Osteoblast (primary cell): ENCODE measurements at regions not wholly inside any gene's neighbourhood (a gene's known extent, or its start where the extent isn't known, plus 50 kb on each side); places are given as distances from the start of the nearest gene placed in this dataset.
"Not testable (repeated sequence)": the region's sequence is repeated elsewhere in the genome, so short reads cannot be mapped to it uniquely, and the experiment has no call there.

Experiments
- DNase-seq: peaks from one replicate; pipeline ENCODE4 v3.0.0; 2011; ENCODE audit warnings: low spot score, mixed read lengths; ENCODE audit not compliant: insufficient read length; ENCODE audit errors: missing footprints
- H2AFZ ChIP-seq: 2 replicates; pipeline ENCODE4 v1.6.0; 2011; ENCODE audit warnings: mild to moderate bottlenecking, low read length
- H3K27ac ChIP-seq: 2 replicates; pipeline ENCODE4 v1.5.1; 2011; ENCODE audit warnings: mild to moderate bottlenecking, low read depth, low read length, moderate library complexity
- H3K27me3 ChIP-seq: 2 replicates; pipeline ENCODE4 v1.6.0; 2012; ENCODE audit warnings: mild to moderate bottlenecking, control low read depth, inconsistent platforms, low read length, moderate library complexity; ENCODE audit not compliant: insufficient read depth
- H3K36me3 ChIP-seq: 2 replicates; pipeline ENCODE4 v1.5.1; 2011; ENCODE audit warnings: mild to moderate bottlenecking, low read length, control low read depth, moderate library complexity; ENCODE audit not compliant: insufficient read depth
- H3K4me1 ChIP-seq: 2 replicates; pipeline ENCODE4 v1.5.1; 2011; ENCODE audit warnings: mild to moderate bottlenecking, low read length, control low read depth, moderate library complexity; ENCODE audit not compliant: insufficient read depth
- H3K4me2 ChIP-seq: 2 replicates; pipeline ENCODE4 v1.6.0; 2011; ENCODE audit warnings: mild to moderate bottlenecking, low read length; ENCODE audit not compliant: insufficient read depth
- H3K4me3 ChIP-seq: fragments of 200-600 bp; sonication (generic); 3 replicates; pipeline ENCODE4 v1.5.1; 2012; ENCODE audit warnings: mild to moderate bottlenecking, low read length, inconsistent platforms; ENCODE audit not compliant: insufficient read depth
- H3K79me2 ChIP-seq: 2 replicates; pipeline ENCODE4 v1.6.0; 2012; ENCODE audit warnings: mild to moderate bottlenecking, low read length, control low read depth, inconsistent platforms; ENCODE audit not compliant: insufficient read depth
- H3K9me3 ChIP-seq: 2 replicates; pipeline ENCODE4 v1.5.1; 2011; ENCODE audit warnings: low read depth, low read length, control low read depth
- H4K20me1 ChIP-seq: 2 replicates; pipeline ENCODE4 v1.6.0; 2012; ENCODE audit warnings: mild to moderate bottlenecking, low read length, control low read depth; ENCODE audit not compliant: insufficient read depth
- TF ChIP-seq, protein P1 (sequence below): IDR thresholded peaks from 2 replicates; pipeline ENCODE4 v1.5.1; 2011; ENCODE audit warnings: mild to moderate bottlenecking, low read depth, low read length, moderate library complexity; ENCODE audit errors: extremely low read depth

DNA sequence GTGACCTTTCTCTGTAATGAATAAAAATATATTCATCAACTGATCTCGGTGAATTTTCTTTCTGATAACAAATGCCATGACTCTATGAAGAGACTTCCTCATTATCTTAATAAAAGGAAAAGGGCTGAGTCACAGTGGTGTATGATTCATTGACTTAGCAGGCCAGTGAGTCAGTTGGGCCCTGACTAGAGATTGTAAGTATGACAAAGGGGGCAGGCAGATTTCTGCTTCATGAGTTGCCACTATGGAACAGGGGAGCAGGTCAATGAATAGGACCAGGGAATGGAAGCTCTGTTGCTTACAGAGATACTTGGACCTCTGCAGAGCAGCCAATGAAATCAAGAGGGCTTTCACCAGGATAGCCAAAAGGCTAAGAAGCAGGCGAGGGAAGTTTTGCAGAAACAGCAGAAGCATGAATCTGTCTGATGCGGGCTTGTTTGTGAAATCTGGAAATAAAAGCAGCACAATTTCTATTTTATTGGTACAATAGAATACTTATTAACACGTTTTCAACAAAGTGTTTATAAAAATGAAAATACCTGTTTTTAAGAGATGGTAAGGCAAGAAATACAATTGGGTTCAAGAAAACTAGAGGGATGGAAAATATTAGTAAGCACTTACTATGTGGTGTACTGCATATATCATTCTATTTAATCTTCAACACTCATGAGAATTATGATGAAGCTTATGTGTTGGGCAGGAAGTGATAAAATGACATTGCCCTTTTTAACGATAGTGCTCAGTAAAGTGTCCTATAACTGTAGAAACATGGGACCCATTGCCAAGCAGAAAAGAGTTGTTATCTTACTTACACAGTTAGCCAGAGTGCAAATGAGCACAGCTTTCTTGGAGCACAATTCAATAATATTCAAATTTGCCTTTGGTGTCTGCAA, 169.8 kb upstream of the MYRIP start:
- no peaks in the 10 kb centered on the region for H3K9me3 ChIP-seq
- TF ChIP-seq, protein P1, sequence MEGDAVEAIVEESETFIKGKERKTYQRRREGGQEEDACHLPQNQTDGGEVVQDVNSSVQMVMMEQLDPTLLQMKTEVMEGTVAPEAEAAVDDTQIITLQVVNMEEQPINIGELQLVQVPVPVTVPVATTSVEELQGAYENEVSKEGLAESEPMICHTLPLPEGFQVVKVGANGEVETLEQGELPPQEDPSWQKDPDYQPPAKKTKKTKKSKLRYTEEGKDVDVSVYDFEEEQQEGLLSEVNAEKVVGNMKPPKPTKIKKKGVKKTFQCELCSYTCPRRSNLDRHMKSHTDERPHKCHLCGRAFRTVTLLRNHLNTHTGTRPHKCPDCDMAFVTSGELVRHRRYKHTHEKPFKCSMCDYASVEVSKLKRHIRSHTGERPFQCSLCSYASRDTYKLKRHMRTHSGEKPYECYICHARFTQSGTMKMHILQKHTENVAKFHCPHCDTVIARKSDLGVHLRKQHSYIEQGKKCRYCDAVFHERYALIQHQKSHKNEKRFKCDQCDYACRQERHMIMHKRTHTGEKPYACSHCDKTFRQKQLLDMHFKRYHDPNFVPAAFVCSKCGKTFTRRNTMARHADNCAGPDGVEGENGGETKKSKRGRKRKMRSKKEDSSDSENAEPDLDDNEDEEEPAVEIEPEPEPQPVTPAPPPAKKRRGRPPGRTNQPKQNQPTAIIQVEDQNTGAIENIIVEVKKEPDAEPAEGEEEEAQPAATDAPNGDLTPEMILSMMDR: no peak
- no peaks in the 10 kb centered on the region for H4K20me1 ChIP-seq
- no peaks in the 10 kb centered on the region for H3K27me3 ChIP-seq
- no peak overlapping the region for H2AFZ ChIP-seq
- H3K79me2 ChIP-seq: no peaks in the 10 kb centered on the region
- peak overlapping the region; percentile 37 for H3K27ac ChIP-seq
- H3K4me2 ChIP-seq: peak overlapping the region; percentile 34
- peak; percentile 90 for DNase-seq
- peaks cover 24% of the 10 kb centered on the region for H3K4me1 ChIP-seq
- no peaks in the 10 kb centered on the region for H3K36me3 ChIP-seq
- no peak overlapping the region for H3K4me3 ChIP-seq

DNA sequence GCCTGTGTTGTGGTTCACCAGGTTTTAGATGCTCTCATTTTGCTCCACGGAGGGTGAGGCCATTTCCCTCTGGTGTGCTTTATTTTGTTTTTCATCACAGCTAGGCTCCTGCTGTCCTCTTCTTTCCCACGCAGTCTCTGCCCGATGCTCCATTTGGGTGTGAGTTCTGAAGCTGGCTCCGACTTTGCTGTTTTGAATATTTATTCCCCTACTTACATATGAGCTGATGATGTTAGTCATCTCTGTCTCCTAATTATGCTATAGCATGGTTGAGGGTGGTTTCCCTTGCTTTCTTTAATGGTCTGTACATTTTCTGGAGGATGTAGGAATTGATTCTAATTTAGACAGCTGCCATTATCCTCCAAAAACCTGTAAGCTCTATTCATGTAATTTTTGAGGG, 168.1 kb upstream of the MYRIP start:
- no peaks in the 10 kb centered on the region for H4K20me1 ChIP-seq
- H3K27ac ChIP-seq: no peak overlapping the region
- H3K4me2 ChIP-seq: no peak overlapping the region
- H3K4me1 ChIP-seq: peaks cover 24% of the 10 kb centered on the region
- H3K27me3 ChIP-seq: no peaks in the 10 kb centered on the region
- TF ChIP-seq, protein P1: no peak
- DNase-seq: no peak
- H3K79me2 ChIP-seq: no peaks in the 10 kb centered on the region
- no peak overlapping the region for H3K4me3 ChIP-seq
- H2AFZ ChIP-seq: no peak overlapping the region
- H3K36me3 ChIP-seq: no peaks in the 10 kb centered on the region
- no peaks in the 10 kb centered on the region for H3K9me3 ChIP-seq

DNA sequence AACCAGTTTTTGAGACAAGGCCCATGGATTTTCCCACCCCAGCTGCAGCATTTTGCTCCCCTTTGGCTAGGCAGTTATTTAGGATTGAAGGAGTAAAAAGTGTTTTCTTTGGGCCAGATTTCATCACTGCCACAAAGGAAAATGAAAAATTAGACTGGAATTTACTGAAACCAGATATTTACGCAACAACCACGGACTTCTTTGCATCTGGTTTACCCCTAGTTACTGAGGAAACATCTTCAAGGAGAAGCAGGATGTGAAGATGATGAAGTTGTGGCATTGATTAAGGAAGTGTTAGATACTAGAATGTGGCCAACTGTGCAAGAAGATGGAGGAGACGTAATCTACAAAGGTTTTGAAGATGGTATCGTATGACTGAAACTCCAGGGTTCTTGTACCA, 165.2 kb upstream of the MYRIP start:
- TF ChIP-seq, protein P1: no peak
- Histone ChIP-seq H3K27me3 (no peaks in the 10 kb centered on the region), H3K36me3 (no peaks in the 10 kb centered on the region), H3K4me3 (no peak overlapping the region), H3K27ac (peak overlapping the region; percentile 19), H3K4me2 (peak overlapping the region; percentile 48), H2AFZ (peak overlapping the region; percentile 53), H3K4me1 (peaks cover 14% of the 10 kb centered on the region), H3K9me3 (no peaks in the 10 kb centered on the region), H3K79me2 (no peaks in the 10 kb centered on the region), H4K20me1 (no peaks in the 10 kb centered on the region)
- peak; percentile 80 for DNase-seq

DNA sequence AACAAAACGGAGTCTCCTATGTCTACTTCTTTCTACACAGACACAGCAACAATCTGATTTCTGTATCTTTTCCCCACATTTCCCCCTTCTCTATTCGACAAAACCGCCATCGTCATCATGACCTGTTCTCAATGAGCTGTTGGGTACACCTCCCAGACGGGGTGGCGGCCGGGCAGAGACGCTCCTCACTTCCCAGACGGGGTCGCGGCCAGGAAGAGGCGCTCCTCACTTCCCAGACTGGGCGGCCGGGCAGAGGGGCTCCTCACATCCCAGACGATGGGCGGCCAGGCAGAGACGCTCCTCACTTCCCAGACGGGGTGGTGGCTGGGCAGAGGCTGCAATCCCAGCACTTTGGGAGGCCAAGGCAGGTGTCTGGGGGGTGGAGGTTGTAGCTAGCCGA, 158.2 kb upstream of the MYRIP start:
- DNase-seq, H3K9me3 ChIP-seq, H3K4me1 ChIP-seq, H4K20me1 ChIP-seq, H3K36me3 ChIP-seq, H3K4me2 ChIP-seq, H3K79me2 ChIP-seq, H2AFZ ChIP-seq, H3K27ac ChIP-seq, H3K4me3 ChIP-seq, H3K27me3 ChIP-seq: not testable (repeated sequence)
